ENCODE measurements at regions not wholly inside any gene's neighbourhood (a gene's known extent, or its start where the extent isn't known, plus 50 kb on each side); places are given as distances from the start of the nearest gene placed in this dataset.

DNA sequence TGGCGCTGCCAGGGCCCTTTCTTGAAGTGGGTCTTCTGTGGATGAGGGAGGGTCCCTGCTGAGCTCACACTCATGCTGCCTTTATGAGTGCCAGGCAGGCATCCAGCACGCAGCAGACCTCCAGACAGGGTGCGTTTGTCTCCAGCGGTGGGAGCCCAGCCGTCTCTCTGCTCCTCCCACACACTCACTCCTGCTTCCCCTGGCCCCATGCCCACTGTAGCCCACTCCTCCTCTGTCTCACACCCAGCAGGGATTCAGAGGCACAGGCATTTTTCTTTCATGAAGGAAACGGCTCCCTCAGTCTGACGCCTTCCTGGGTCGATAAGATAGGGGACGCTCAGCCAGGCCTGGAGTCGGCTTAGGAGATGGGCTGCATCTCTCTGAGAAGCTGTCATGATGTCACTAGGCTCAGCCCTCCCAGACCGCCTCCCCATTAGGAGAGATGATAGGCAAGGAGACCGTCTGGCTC lies 183.9 kb upstream of the NCAM1 start:
- Histone ChIP-seq H3K9ac (replicated peaks in 1 of 4; ENCODE audit: extremely low read depth in 1 of 4, low read depth in 3 of 4, low read length in 3 of 4) (no peak overlapping the region), H4K5ac (ENCODE audit: insufficient read length, low read depth, low read length) (no peak overlapping the region), H2AK5ac (ENCODE audit: low read depth, low read length) (no peak overlapping the region), H2AFZ (ENCODE audit: low read length) (no peak overlapping the region), H3K9me3 (ENCODE audit: insufficient read depth in 2 of 2, low read depth in 1 of 2, low read length in 1 of 2) (no peaks in the 10 kb centered on the region), H2BK15ac (ENCODE audit: low read length) (0 out of 2 replicates have a peak overlapping the region, but pooled peaks have one; percentile 46), H3K4ac (replicated peaks; ENCODE audit: insufficient read length, low read depth, low read length) (no peak overlapping the region), H2BK12ac (ENCODE audit: low read depth, low read length) (0 out of 2 replicates have a peak overlapping the region, but pooled peaks have one; percentile 17), H2BK120ac (replicated peaks; ENCODE audit: low read depth, low read length) (no peak overlapping the region), H2BK5ac (ENCODE audit: low read depth, low read length) (no peak overlapping the region), H3K27ac (ENCODE audit: low read depth, low read length) (no peak overlapping the region), H3K36me3 (ENCODE audit: control insufficient read depth in 2 of 4, insufficient read depth in 4 of 4, low read length in 3 of 4) (no peaks in the 10 kb centered on the region), H3K79me1 (ENCODE audit: low read depth, low read length) (no peaks in the 10 kb centered on the region), H3K79me2 (ENCODE audit: control insufficient read depth in 1 of 2, insufficient read depth in 2 of 2, low read length in 2 of 2) (no peaks in the 10 kb centered on the region), H3K56ac (replicated peaks; ENCODE audit: insufficient read length, low read depth, low read length) (no peak overlapping the region), H3K23ac (ENCODE audit: insufficient read length) (no peak overlapping the region), H2BK20ac (ENCODE audit: low read length) (no peak overlapping the region), H3K18ac (ENCODE audit: extremely low read depth, low read length) (no peak overlapping the region), H3K23me2 (ENCODE audit: low read depth, low read length) (no peaks in the 10 kb centered on the region), H3K27me3 (replicated peaks in 1 of 4; ENCODE audit: control insufficient read depth in 3 of 4, extremely low read depth in 1 of 4, insufficient read depth in 3 of 4, low read length in 3 of 4) (no peaks in the 10 kb centered on the region), H3K4me3 (ENCODE audit: extremely low read depth in 1 of 4, insufficient read depth in 2 of 4, low read depth in 3 of 4, low read length in 4 of 4) (no peak overlapping the region), H4K8ac (ENCODE audit: extremely low read depth, insufficient read depth, low read length) (no peak overlapping the region), H3K4me1 (replicated peaks in 1 of 4; ENCODE audit: control insufficient read depth in 3 of 4, insufficient read depth in 4 of 4, low read length in 3 of 4) (peaks cover 0 to 7% (median 2%) of the 10 kb centered on the region in 4 experiments; a peak in 2 of 7 replicates), H3K14ac (ENCODE audit: insufficient read length) (no peak overlapping the region), H4K91ac (replicated peaks; ENCODE audit: insufficient read length, low read length) (no peak overlapping the region), H3K4me2 (ENCODE audit: insufficient read depth in 1 of 2, low read depth in 2 of 2, low read length in 2 of 2) (no peak overlapping the region), H4K20me1 (replicated peaks in 1 of 2; ENCODE audit: control insufficient read depth in 1 of 2, insufficient read depth in 2 of 2, low read length in 2 of 2) (no peaks in the 10 kb centered on the region)
- ChIA-PET POLR2A (ENCODE audit: partially characterized antibody) (interaction anchor here (1.1 kb wide), 1 partner anchor 17 kb away, joined by 3 read pairs; no protein-coding TSS in a partner anchor), CTCF (ENCODE audit: partially characterized antibody) (interaction anchor here (1.1 to 1.6 kb wide), 2 partner anchors 13 to 323 kb away, joined by 4 to 6 read pairs; no protein-coding TSS in a partner anchor)
- no peak for FAIRE-seq
- TF ChIP-seq JUND (IDR thresholded peaks at IDR 0.05; ENCODE audit: low read length) (no peak), YY1 (IDR thresholded peaks at IDR 0.05; ENCODE audit: low read depth, low read length) (no peak), BACH1 (IDR thresholded peaks at IDR 0.05; ENCODE audit: low read length) (no peak), FOSL1 (IDR thresholded peaks at IDR 0.05; ENCODE audit: insufficient read depth, low read depth, low read length) (no peak), GABPA (IDR thresholded peaks at IDR 0.05; ENCODE audit: borderline replicate concordance, insufficient read depth, low read length) (no peak), POU5F1 (IDR thresholded peaks at IDR 0.05; ENCODE audit: low read depth, low read length) (no peak), CBX8 (IDR thresholded peaks at IDR 0.05; ENCODE audit: borderline replicate concordance, low read depth, low read length) (no peak), RFX5 (IDR thresholded peaks at IDR 0.05; ENCODE audit: borderline replicate concordance, low read depth, low read length) (no peak), ZNF274 (IDR thresholded peaks at IDR 0.05; ENCODE audit: borderline replicate concordance, extremely low read depth, low read length) (no peak), SUZ12 (IDR thresholded peaks at IDR 0.05; ENCODE audit: low read length) (no peak), GTF2F1 (IDR thresholded peaks at IDR 0.05; ENCODE audit: borderline replicate concordance, low read depth, low read length) (no peak), CTBP2 (IDR thresholded peaks at IDR 0.05; ENCODE audit: borderline replicate concordance, insufficient read depth, insufficient read length, low read length) (no peak), CHD1 (IDR thresholded peaks at IDR 0.05; ENCODE audit: low read depth, low read length) (no peak), HDAC6 (IDR thresholded peaks at IDR 0.05; ENCODE audit: low read depth, low read length) (no peak), SIX5 (IDR thresholded peaks at IDR 0.05; ENCODE audit: low read depth, low read length) (no peak)
- WGBS, 2 experiments (ENCODE audit: extremely low coverage in 1 of 2, insufficient coverage in 1 of 2, insufficient read length in 1 of 2, insufficient replicate concordance in 2 of 2, low coverage in 1 of 2, low lambda C conversion rate in 2 of 2, missing lambda C conversion rate in 1 of 2): 83% methylated on average over 12 of the region's 12 CpGs; no CpG with 5 or more reads in 1 of the 2 experiments
- no peak for DNase-seq (ENCODE audit: low read depth in 1 of 2, low spot score in 2 of 2)

Measured in H1 (cell line).